ENCODE measurements at regions not wholly inside any gene's neighbourhood (a gene's known extent, or its start where the extent isn't known, plus 50 kb on each side); places are given as distances from the start of the nearest gene placed in this dataset.
"Not testable (repeated sequence)": the region's sequence is repeated elsewhere in the genome, so short reads cannot be mapped to it uniquely, and the experiment has no call there.

DNA sequence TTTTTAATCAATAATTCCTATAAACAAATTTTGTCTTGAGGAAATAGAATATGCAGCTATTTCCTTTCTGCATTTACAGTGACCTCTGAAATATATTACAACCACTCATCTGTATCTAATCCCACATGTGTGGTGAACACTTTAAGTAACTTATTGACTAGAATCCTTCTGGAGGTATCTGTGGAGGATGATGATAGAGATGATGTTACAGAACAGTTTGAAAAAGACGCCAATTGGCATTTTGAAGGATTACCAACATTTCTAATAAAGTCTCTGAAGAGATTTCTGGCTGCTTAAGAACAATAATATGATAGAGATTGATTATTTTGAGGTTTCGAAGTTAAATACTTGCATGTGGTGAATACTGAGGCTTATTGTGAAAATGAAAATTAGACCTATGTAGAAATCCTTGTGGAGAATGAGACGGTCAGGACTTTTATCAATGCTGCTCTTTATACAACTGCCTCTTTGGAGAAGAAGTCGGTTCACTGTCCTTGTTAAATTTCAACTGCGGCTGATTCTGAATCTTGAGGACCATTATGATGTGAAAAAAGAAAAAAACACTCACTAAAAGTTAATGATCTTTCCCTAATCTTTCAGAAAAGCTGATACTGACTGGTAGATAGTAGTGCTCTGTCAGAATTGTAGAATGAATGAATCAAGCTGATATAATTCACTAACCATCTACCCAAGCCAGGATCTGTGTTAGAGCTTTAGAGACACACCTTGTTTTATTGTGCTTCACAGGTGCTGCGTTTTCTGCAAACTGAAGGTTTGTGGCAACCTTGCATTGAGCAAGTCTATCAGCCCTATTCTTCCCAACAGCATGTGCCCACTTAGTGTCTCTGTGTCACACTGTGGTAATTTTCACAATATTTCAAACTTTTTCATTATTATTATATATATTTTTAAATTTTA is 204.7 kb downstream of the SPRY1 start:
- DNase-seq (ENCODE audit: low read depth) = no peak

DNA sequence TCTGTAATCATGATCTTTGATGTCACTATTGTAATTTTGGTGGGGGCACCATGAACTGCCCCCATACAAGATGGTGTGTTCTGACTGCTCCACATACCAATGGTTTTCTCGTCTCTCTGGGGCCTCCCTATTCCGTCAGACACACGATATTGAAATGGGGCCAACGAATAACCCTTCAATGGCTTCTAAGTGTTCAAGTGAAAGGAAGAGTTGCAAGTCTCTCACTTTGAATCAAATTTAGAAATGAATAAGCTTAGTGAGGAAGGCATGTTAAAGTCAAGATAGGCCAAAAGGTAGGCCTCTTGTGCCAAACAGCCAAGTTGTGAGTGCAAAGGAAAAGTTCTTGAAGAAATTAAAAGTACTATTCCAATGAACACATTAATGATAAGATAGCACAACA is 205.4 kb downstream of the SPRY1 start:
- DNase-seq (ENCODE audit: low read depth) = no peak

DNA sequence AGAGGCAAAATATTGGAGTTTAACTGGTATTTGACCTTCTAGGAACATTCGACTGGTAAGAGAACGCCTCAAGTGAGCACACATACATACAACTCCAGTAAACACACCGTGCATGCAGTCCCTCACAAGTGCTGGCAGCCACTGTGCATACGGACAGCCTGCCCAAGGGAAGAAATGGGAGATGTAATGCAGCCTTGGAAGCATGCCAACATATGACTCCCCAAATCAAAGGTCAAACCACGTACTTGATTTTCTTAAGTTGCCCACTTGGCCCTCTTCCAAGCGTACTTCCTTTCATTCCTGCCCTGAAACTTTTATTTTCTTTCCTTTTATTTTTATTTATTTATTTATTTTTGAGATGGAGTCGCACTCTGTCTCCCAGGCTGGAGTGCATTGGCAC is 206.6 kb downstream of the SPRY1 start:
- DNase-seq (ENCODE audit: low read depth) = no peak

DNA sequence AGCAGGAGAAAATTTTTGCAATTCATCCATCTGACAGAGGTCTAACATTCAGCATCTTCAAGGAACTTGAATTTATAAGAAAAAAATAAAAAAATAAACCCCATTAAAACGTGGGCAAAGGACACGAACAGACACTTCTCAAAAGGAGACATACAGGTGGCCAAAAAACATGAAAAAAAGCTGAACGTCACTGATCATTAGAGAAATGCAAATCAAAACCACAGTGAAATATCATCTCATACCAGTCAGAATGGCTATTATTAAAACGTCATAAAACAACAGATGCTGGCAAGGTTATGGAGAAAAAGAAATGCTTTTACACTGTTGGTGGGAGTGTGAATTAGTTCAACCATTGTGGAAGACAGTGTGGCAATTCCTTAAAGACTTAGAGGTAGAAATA is 209.2 kb downstream of the SPRY1 start:
- DNase-seq (ENCODE audit: low read depth) = not testable (repeated sequence)

DNA sequence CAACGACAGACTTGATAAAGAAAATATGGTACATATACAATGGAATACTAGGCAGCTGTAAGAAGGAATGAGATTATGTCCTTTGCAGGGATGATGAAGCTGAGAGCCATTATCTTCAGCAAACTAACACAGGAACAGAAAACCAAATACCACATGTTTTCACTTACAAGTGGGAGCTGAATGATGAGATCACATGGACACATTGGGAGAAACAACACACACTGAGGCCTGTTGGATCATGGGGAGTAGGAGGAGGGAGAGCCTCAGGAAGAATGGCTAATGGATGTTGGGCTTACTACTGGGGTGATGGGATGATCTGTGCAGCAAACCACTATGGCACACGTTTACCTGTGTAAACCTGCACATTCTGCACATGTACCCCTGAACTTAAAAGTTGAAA is 209.7 kb downstream of the SPRY1 start:
- DNase-seq (ENCODE audit: low read depth) = no peak

DNA sequence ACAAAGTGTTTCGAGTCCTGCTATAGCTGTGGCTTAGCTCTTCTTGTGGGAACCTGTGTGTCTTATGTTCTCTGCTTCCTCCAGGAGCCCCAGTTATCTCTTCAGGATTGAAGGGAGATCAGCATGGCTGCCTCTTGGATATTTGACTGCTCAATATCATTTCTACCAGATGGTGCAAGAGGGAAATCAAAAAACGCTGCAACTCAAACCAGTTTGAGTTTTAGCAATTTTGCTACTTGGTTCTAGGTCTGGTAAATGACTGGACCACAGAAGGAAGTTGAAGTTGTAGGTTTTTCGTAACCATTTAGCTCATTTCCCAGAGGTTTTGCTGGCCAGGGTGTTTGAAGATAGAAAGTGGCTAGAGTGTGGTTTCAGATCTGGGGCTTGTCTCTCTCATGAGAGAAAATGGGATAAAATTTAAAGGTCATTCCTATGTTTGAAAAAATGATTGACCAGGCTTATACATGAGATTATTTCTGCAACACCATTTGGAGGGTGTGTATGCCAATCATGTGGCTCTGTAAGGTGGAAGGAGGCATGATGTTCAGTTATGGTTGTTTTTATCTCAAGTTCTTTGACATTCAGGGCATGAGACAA is 210.4 kb downstream of the SPRY1 start:
- DNase-seq (ENCODE audit: low read depth) = no peak

DNA sequence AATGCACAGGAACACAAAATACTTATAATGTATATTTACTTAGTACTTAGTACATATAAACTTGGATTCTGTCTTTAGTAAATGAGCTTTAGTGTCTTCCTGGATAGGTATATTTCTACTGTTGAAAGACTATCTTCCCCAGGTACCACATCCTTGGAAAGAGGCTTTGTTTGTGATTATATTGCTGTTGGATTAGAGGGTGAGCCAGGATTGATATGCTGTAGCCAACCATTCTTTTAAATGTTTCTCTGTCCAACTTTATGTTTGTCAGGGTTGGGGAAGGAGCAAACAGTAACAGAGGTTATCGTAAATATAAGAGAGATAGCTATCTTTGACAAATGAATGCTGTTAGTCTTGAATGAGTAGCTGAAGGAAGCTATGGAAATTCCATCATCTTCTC is 213.2 kb downstream of the SPRY1 start:
- DNase-seq (ENCODE audit: low read depth) = no peak

DNA sequence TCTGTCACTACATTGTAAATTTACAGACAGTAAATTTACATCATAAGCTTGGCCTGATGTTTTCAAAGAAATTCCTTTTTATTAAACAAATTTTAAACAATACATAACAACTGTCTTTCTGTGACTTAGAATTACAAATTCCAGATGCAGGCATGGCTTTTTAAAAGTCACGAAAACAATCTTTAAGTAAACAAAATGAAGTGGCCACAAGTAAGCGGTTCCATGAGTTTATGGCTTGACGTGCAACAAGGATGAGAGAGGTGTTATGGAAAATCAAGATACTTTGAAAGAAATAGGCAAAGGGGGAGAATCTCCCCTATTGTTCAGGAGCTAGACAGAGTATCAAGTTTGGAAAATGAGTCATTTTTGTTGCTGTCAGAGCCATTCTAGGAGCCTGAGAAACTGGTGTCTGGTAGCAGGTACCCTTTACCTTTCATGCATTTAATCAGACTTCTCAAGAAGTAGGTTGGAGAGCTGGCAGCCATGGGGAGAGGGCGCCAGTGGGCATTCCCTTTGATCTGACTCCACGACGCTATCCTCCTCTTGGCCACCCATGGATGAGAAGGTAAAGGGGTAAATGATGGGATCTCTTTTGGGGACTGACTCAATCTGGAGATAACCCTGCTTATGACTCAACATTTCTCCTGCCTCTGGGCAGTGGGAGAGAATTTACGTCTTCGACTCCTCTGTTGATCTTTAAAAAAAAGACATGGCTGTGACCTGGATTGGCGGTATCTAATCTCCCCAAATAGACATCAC is 217.2 kb downstream of the SPRY1 start:
- no peak for DNase-seq (ENCODE audit: low read depth)

DNA sequence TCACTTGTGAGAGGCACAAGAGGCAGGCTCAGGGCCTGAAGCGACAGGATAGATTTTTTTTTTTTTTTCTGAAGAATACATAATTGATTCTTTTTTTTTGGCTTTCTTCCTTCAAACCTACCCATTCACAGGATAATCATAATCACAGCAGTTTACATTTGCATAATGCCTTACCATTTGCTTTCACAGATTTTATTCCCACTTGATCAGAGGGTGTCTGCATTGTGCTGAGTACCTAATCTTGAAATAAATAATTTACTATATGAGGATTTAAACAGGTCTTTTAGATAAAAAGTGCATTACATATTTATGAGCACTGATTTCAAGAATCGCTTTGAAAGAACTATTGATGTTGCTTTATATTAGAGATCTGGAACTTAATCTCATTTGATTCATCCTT is 219.3 kb downstream of the SPRY1 start:
- no peak for DNase-seq (ENCODE audit: low read depth)

DNA sequence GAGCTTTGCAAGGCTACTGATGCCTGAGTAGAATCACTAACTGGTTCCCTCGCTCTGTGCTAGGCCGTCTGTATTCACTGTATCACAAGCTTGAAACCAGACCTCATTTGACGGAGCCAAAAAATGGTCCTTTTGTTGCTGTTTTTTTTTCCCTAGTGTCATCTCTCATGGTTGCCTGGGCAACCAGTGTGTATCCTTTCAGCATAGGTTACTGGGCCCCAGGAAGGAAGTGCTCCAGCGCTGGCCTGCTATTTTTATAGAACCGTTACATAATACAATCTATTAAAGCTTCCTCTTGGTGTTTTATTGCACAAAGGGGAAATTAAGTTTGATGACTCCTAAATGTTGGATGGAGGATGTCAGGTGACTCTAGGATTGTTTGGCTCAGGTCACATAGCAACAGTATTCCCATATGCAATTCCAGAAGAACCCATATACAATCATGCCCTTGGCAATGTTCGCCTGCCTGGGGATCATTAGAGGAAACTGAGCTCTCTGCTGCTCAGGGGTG is 220.4 kb downstream of the SPRY1 start:
- DNase-seq (ENCODE audit: low read depth) = peak; percentile 66

DNA sequence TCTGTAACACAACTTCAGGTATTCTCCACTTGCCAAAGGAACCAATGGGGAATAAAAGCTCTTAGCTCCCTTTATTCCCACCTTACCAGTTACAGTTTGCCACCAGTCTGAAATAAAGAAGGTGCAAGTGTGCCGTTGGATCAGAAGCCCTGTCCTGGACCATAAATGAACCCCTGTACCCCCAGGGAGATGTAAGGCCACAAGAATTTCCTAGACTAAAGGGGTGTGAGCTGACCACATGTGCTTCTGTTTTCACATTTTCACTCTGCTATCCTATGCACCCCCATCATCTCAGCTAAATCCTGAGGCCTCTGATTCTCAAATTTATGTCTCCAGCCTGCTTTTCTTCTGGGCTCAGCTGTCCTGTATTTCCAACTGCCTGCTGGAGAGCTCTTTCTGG is 221.2 kb downstream of the SPRY1 start:
- no peak for DNase-seq (ENCODE audit: low read depth)

DNA sequence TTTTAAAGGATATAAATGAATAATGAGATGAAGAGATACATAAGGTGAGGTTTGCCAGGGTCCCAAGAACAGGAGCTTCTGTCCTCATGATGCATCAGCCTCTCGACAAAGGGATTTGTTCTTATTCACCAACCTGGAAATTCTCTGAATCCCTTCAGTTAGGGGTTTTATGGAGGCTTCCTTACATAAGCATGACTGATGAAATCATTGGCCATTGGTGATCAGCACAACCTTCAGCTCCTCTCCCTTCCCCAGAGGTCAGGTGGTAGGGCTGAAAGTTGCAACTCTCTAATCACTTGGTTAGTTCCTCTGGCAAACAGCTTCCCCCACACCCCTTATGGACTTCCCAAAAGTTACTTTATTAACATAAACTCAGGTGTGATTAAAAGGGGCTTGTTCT is 222.0 kb downstream of the SPRY1 start:
- DNase-seq (ENCODE audit: low read depth) = no peak

DNA sequence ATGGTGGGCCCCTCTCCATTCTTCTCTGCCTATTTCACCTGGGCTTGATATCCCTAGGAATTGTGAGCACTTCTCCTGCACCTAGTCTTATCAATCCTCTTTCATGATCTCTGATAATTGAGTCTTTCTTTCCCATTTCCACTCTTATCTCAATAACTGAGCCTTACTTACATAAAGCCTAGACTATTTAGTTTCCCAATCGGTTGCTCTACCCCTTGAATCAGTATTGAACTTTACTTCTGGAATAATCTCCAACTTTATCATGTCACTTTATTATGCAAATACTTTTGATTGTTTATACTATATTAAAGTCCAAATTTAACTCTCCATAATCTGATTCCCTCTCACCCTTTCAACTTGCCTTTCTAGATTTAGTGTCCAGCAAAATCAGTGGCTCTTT is 222.7 kb downstream of the SPRY1 start:
- DNase-seq (ENCODE audit: low read depth) = no peak

DNA sequence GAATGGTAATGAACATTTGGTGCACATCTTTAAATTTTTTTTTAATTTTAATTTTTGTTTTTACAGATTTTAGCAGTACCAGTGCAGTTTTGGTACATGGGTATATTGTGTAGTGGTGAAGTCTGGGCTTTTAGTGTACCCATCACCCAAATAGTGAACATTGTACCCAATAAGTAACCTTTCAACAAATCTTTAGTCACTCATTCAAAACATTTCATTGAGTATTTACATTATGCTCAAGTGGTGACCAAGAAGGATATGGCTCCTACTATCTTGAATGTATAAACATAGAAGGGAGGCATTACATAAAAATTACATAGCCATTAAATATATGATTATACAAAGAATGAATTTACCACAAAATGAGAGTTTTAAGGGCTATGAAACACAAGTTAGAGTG is 223.3 kb downstream of the SPRY1 start:
- DNase-seq (ENCODE audit: low read depth) = no peak

DNA sequence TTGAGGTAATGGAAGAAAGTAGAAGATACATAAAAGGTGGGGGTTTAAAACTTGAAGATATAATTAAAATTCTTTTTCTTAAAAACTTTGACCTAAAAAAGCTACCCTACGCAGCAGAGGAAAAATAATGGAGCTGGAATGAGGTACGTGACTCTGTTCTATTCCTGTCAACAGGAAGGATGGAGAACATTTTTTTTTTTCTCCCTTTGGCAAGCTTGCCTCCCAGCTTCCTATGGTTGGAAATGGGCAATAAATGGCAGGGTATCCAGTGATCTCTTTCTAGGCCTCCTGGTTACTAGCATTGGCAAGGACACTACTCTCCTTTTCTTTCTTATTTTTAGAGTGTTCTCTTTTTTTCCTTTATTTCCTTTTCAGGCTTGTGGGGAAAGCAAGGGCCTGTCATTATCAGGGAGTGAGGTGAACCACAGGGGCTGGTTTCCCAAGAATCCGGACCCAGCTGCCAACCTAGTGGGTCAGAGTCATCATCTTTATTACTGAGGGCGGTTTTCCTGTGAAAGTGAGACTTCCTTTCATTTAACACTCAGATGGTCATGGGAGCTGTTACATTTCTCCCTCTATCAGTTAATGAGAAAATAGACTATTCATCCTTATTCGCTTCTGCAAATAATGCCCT is 224.6 kb downstream of the SPRY1 start:
- no peak for DNase-seq (ENCODE audit: low read depth)

DNA sequence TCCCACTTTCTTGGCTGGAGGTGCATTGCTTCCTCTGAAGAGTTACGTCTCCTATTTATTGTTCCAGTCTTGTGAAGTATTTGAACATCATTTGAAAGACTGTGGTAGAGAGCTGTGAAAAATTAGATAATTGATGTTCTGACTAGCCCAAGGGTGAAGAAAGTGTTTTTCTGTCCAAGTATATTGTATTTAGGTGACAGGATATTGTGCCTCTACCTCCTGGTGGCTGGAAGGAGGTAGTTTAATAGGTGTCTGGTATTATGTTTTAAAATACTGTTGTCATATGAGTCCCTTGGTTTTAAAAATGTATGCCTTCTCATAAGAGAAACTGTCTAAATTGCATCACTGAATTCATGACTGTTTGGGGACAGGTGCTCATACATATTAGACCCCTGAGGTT is 226.0 kb downstream of the SPRY1 start:
- no peak for DNase-seq (ENCODE audit: low read depth)

DNA sequence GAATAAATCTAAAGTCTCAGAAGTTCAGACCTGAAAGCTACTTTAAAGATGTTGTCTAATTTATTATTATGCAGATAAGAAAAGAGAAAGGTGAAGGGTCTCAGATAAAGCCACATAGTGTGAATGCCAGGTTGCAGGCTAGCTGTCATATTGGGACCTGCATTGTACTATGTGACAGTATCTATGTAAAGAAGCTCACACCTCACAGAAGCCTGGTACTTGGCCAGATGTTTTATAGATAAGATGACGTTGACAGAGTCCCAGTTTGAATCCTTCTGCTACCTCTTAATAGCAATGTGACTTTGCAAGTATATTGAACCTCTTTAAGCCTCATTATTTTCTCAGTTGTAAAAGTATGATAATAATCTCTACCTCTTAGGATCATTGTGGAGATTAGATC is 227.0 kb downstream of the SPRY1 start:
- no peak for DNase-seq (ENCODE audit: low read depth)

DNA sequence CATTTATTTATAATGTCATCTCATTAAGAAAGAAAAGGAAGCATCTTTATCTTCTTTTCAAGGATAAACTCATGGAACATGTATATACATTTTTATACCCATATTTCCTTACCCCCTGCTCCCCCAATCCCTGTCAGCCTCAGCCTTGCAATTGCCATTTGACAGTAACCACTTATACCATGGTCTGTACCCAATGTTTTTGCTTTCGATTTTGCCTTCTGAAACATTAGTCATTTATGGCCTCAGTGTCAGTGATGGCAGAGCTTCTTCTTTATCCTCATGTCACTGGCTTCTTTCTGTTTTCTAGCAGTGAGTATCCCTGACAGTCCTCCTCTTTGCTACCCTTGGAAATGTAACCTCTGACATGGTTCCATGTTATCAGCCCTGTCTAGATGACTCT is 228.4 kb downstream of the SPRY1 start:
- DNase-seq (ENCODE audit: low read depth) = no peak

DNA sequence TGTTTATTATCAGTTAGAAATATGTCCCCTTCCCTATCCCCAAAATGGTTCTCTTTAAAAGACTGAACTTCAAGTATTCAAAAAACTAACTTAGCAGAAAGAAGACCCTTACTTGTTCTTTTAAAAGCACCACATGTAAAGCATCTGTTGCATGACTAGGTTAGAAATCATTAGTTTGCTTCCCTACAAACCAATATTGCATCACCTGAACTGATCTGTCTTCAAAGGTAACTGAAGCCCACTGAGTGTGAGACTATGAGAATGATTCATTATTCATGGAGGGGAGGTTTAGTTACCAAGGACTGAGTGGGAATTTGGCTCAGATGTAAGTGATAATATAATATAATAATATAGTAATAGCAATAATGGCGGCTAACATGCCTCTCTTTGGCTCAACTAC is 231.7 kb downstream of the SPRY1 start:
- no peak for DNase-seq (ENCODE audit: low read depth)

DNA sequence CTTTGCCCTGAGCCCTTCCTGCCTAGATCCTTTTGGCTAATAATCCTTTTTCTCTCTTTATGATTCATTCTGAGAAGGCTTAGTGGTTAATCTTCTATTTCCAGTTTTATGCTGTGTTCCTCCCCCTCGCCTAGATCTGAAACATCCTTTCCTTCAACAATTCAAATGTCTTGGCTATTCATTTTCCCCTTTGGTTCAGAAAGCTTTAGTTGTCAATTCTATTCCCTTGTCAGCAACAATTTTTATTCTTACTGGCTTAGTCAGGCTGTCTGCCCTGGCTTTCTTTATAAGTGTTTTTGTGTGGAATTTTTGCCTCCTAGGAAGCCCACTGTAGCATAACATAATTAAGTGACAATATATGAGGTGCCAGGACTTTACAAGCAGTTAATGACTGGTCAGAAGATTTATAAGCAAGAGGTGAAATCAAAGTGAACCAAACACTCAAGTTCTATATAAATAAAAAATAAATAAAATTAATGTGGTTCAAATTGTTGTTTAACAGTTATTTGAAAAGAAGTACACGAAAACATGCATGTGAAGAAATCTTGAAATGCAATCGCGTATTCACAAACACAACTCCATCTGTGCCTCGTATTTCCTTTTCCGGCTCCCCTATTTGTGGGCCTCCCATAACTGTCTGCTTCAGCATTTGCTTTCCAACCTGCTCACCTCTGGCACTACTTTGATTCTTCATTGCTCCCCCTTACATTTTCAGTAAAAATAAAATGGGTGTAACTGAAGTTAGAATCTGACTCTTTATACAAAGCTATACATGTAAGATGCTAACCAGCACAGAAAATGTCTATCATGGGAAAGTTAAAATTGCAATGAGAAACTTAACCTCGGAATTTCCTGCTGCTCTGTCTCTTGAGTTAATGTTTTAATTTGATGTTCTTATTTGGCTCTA is 235.4 kb downstream of the SPRY1 start:
- DNase-seq (ENCODE audit: low read depth) = no peak

DNA sequence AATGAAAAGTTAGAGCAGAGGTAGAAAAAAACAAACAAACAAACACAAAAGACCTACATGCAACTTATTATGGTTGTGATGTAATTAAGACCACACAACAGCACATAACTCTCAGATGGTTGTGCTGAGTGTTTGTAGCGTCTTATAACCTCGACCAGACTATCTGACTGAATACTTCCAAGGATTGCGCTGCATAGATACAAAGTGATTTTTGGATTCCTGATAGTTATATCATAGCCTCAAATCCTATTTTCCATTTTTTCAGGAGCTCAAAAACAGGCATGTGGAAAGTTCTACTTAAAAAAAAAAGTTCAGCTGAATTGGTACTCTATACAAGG is 236.1 kb downstream of the SPRY1 start:
- DNase-seq (ENCODE audit: low read depth) = no peak
